GM12874 (cell line): ENCODE measurements at regions not wholly inside any gene's neighbourhood (a gene's known extent, or its start where the extent isn't known, plus 50 kb on each side); places are given as distances from the start of the nearest gene placed in this dataset.

Experiments
- CTCF ChIP-seq: IDR thresholded peaks from 2 replicates; pipeline ENCODE4 v1.5.1; 2011; ENCODE audit warnings: low read depth, mild to moderate bottlenecking, control low read depth, low read length, moderate library complexity; ENCODE audit not compliant: insufficient read depth

- no peak for TF ChIP-seq CTCF
Measured at GRCh38 chr7:91556239-91556638, 292.0 kb downstream of the FZD1 start.

GRCh38 chr7:91556956-91557650 is 292.9 kb downstream of the FZD1 start:
- no peak for TF ChIP-seq CTCF

GRCh38 chr7:91557789-91558404 is 293.7 kb downstream of the FZD1 start:
- no peak for TF ChIP-seq CTCF

GRCh38 chr7:91559947-91560346 is 295.7 kb downstream of the FZD1 start:
- no peak for TF ChIP-seq CTCF

- TF ChIP-seq CTCF, result no peak
Measured at GRCh38 chr7:91564101-91564500, 299.9 kb downstream of the FZD1 start.

- no peak for TF ChIP-seq CTCF
Measured at GRCh38 chr7:91564541-91564940, 300.3 kb downstream of the FZD1 start.

GRCh38 chr7:91565499-91566401 is 301.5 kb downstream of the FZD1 start:
- no peak for TF ChIP-seq CTCF
